Fibroblast of lung (primary cell): ENCODE measurements at regions not wholly inside any gene's neighbourhood (a gene's known extent, or its start where the extent isn't known, plus 50 kb on each side); places are given as distances from the start of the nearest gene placed in this dataset.

ENCODE experiments used
- CTCF ChIP-seq, 2 donors: IDR thresholded peaks in 1 of 2; conservative IDR thresholded peaks in 1 of 2; 1 replicate in 1 of 2; 2 replicates in 1 of 2; pipeline ENCODE4 v1.5.1; 2011 to 2012; ENCODE audit warnings: low read length in 2 of 2, control low read depth in 1 of 2, inconsistent platforms in 1 of 2, low read depth in 1 of 2, mild to moderate bottlenecking in 1 of 2
- EZH2 ChIP-seq: IDR thresholded peaks from 2 replicates; pipeline ENCODE4 v1.5.1; 2012; ENCODE audit warnings: low read length, control low read depth, mild to moderate bottlenecking; ENCODE audit errors: missing control alignments

GRCh38 chr7:70870349-70870748, 261.6 kb upstream of the GALNT17 start:
- TF ChIP-seq CTCF (conservative IDR thresholded peaks at IDR 0.05 in 1 of 2, IDR thresholded peaks at IDR 0.05 in 1 of 2; ENCODE audit: low read depth in 1 of 2, low read length in 2 of 2) (no peak), EZH2 (no peak)
